Heart right ventricle (tissue), 16 donors: ENCODE measurements at regions not wholly inside any gene's neighbourhood (a gene's known extent, or its start where the extent isn't known, plus 50 kb on each side); places are given as distances from the start of the nearest gene placed in this dataset.

Source experiments
- ATAC-seq, 8 donors: fragments of 200-7000 bp; cut with Tn5 transposase; one replicate each; pipeline ENCODE4 v1.9.1; 2020; ENCODE audit warnings: mild to moderate bottlenecking in 8 of 8, moderate library complexity in 8 of 8, moderate number of reproducible peaks in 1 of 8
- DNase-seq, 2 donors: peaks; one replicate each; pipeline ENCODE4 v3.0.0-alpha.2; 2020
- H3K27ac ChIP-seq, 10 donors: fragments of 200-600 bp; sonication (generic) in 2 of 10; one replicate each; pipeline versions ENCODE4 v1.5.0 to v1.8.0; 2020 to 2022; ENCODE audit warnings: mild to moderate bottlenecking in 3 of 10
- H3K27me3 ChIP-seq, 7 donors: fragments of 200-600 bp; one replicate each; pipeline ENCODE4 v1.8.0; 2021 to 2022; ENCODE audit warnings: mild to moderate bottlenecking in 2 of 7
- H3K36me3 ChIP-seq, 9 donors: fragments of 200-600 bp; sonication (generic) in 1 of 9; one replicate each; pipeline versions ENCODE4 v1.5.0 to v1.8.0; 2020 to 2022; ENCODE audit warnings: mild to moderate bottlenecking in 2 of 9
- H3K4me1 ChIP-seq, 9 donors: fragments of 200-600 bp; sonication (generic) in 1 of 9; one replicate each; pipeline versions ENCODE4 v1.5.0 to v1.8.0; 2020 to 2022; ENCODE audit warnings: mild to moderate bottlenecking in 4 of 9
- H3K4me3 ChIP-seq, 10 donors: fragments of 200-600 bp; sonication (generic) in 2 of 10; one replicate each; pipeline versions ENCODE4 v1.5.0 to v1.8.0; 2020 to 2022; ENCODE audit warnings: mild to moderate bottlenecking in 7 of 10, moderate library complexity in 2 of 10
- H3K9me3 ChIP-seq, 11 donors: fragments of 200-600 bp in 10 of 11; sonication (generic) in 2 of 11; one replicate each; pipeline versions ENCODE4 v1.5.0 to v1.8.0; 2013 to 2022; ENCODE audit warnings: mild to moderate bottlenecking in 2 of 11, control low read depth in 1 of 11, moderate library complexity in 1 of 11
- WGBS, 2 donors: extraction: QIAGEN DNeasy Blood & Tissue Kit; methylation state at CpG; one replicate each; pipeline ENCODE4 v1.1.7; 2013; ENCODE audit warnings: inconsistent platforms in 1 of 2; 5-methylcytosine and 5-hydroxymethylcytosine counted together
- intact Hi-C, 10 donors: fragments of 100-400 bp; cut with DNase I; formaldehyde crosslinking; loops; one replicate each; pipeline versions ENCODE4 v1.11.1 to v1.14.2; 2022
- TF ChIP-seq, protein P1 (sequence below), 9 donors: fragments of 200-600 bp; sonication (generic) in 2 of 9; IDR thresholded peaks; one replicate each; pipeline versions ENCODE4 v1.5.0 to v1.8.0; 2021 to 2022; ENCODE audit warnings: antibody characterized with exemption in 9 of 9, mild to moderate bottlenecking in 5 of 9, moderate library complexity in 1 of 9
- donor health status: Arrhythmogenic right ventricular cardiomyopathy.
- donor health status: ischemic (EF 13 %, LVEDD 7.1; RV severe dilation, severe dysfunction).
- donor health status: healthy with polysubstance abuse.
- donor health status: DM: no; HTN: yes; CAD: no.
- donor health status: DM: no; HTN: no; CAD: no.
- donor health status: ischemic (EF 25% LVEDD 6.9; RV normal size, moderate dysfunction).
- donor health status: ischemic (EF 25% LVEDD 5.7; RV mildly dilated, moderate dysfunction).
- donor health status: healthy.
- donor health status: DM: yes; HTN: yes; CAD: no.
- donor health status: Ischemic cardiomyopathy.
- donor health status: ischemic (EF 35%, LVEDD 5.7; RV mildly dilated, moderate dysfunction).
- donor health status: nonischemic (EF 11% LVEDD 7.7; RV severe dilation, severe dysfunction).
- donor health status: DM: yes; HTN: yes; CAD: no.
- donor health status: PGD.
- donor health status: ischemic (EF 29% LVEDD 5.4; RV normal size, mild dysfunction).
- donor health status: nonischemic (EF 23%, LVEDD 6.1; RV moderate dilation, normal function).

DNA sequence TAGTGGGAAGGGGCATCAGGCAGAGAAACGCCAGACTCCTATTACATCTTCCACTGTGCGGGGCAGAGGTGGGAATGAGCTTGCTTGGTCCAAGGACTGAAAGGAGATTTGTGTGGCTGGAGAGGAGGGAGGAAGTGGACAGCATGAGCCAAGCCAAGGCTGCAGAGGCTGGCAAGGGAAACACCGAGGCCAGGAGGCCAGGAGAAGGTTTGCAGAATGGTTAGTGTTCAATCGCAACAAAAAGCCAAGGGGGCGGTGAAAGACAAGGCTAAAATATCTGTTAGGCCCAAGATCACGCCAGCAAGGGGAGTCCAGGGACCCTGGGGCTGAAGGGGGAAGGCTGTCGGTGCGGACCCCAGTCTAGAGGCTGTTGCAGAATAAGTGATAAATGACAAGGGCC lies 75.8 kb downstream of the CPN2 start:
- no peak overlapping the region for H3K4me3 ChIP-seq
- peaks cover 0 to 3% (median 0%) of the 10 kb centered on the region in 7 donors for H3K27me3 ChIP-seq
- no peak for ATAC-seq
- TF ChIP-seq, protein P1, sequence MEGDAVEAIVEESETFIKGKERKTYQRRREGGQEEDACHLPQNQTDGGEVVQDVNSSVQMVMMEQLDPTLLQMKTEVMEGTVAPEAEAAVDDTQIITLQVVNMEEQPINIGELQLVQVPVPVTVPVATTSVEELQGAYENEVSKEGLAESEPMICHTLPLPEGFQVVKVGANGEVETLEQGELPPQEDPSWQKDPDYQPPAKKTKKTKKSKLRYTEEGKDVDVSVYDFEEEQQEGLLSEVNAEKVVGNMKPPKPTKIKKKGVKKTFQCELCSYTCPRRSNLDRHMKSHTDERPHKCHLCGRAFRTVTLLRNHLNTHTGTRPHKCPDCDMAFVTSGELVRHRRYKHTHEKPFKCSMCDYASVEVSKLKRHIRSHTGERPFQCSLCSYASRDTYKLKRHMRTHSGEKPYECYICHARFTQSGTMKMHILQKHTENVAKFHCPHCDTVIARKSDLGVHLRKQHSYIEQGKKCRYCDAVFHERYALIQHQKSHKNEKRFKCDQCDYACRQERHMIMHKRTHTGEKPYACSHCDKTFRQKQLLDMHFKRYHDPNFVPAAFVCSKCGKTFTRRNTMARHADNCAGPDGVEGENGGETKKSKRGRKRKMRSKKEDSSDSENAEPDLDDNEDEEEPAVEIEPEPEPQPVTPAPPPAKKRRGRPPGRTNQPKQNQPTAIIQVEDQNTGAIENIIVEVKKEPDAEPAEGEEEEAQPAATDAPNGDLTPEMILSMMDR (IDR thresholded peaks at IDR 0.05): no peak
- no peaks in the 10 kb centered on the region for H3K36me3 ChIP-seq
- no peaks in the 10 kb centered on the region for H3K9me3 ChIP-seq
- peaks cover 30 to 73% (median 55%) of the 10 kb centered on the region in 9 donors for H3K4me1 ChIP-seq
- no peak for DNase-seq
- peak overlapping the region in 1 of 10 donors; percentile 35 for H3K27ac ChIP-seq
- whole genome bisulfite sequencing, 2 donors: 76 to 82% methylated on average over 8 of the region's 8 CpGs
- intact Hi-C loops: loop anchor here in 2 of 10 donors (5.0 to 10.0 kb wide), 2 partner anchors 133 to 270 kb away; no protein-coding TSS in a partner anchor

GRCh38 chr3:194275721-194276120 lies 75.4 kb downstream of the CPN2 start:
- Histone ChIP-seq H3K27me3 (peaks cover 0 to 3% (median 0%) of the 10 kb centered on the region in 7 donors), H3K36me3 (no peaks in the 10 kb centered on the region), H3K4me3 (no peak overlapping the region), H3K9me3 (no peaks in the 10 kb centered on the region), H3K27ac (peak overlapping the region in 2 of 10 donors; percentile 5 to 74), H3K4me1 (peaks cover 27 to 69% (median 51%) of the 10 kb centered on the region in 9 donors)
- DNase-seq: no peak
- 68 to 71% methylated on average over 7 of the region's 8 CpGs for WGBS, 2 donors
- no peak for ATAC-seq
- TF ChIP-seq, protein P1 (IDR thresholded peaks at IDR 0.05): no peak
- intact Hi-C loops: loop anchor here in 2 of 10 donors (5.0 to 10.0 kb wide), 2 partner anchors 133 to 271 kb away; no protein-coding TSS in a partner anchor

DNA sequence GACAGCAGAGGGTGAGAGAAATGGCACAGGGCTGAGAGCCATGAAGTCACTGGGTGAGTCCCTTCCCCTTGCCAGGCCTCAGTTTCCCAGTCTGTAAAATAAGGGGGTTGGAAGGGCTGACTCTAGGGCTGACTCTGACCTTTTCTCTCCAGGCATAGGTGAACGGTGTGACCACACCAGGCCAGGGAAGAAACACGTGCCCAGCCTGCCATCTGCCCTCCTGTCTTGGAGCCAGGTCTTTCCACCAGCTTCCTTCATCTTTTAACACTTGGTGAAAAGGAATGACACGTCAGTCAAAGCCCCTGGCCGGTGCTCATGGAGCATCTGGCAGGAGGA lies 74.4 kb downstream of the CPN2 start:
- TF ChIP-seq, protein P1 (IDR thresholded peaks at IDR 0.05): no peak
- Histone ChIP-seq H3K27ac (peak overlapping the region in 8 of 10 donors; percentile 46 to 76 (median 70)), H3K4me3 (no peak overlapping the region), H3K4me1 (peaks cover 20 to 59% (median 41%) of the 10 kb centered on the region in 9 donors), H3K36me3 (no peaks in the 10 kb centered on the region), H3K9me3 (no peaks in the 10 kb centered on the region), H3K27me3 (peaks cover 0 to 10% (median 0%) of the 10 kb centered on the region in 7 donors)
- intact Hi-C loops: loop anchor here in 2 of 10 donors (5.0 to 10.0 kb wide), 2 partner anchors 134 to 272 kb away; no protein-coding TSS in a partner anchor
- ATAC-seq (peak in 1 of 8 donors; percentile 2), DNase-seq (no peak)
- whole genome bisulfite sequencing, 2 donors: 17 to 31% methylated on average over 4 of the region's 4 CpGs

- H3K4me3 ChIP-seq: no peak overlapping the region
- TF ChIP-seq, protein P1 (IDR thresholded peaks at IDR 0.05): no peak
- ATAC-seq (peak; percentile 44 to 70 (median 54)), DNase-seq (peak in 1 of 2 donors; percentile 61)
- H3K27me3 ChIP-seq: peaks cover 0 to 14% (median 0%) of the 10 kb centered on the region in 7 donors
- 36 to 42% methylated on average over 16 of the region's 16 CpGs for WGBS, 2 donors
- H3K9me3 ChIP-seq: no peaks in the 10 kb centered on the region
- peaks cover 19 to 57% (median 36%) of the 10 kb centered on the region in 9 donors for H3K4me1 ChIP-seq
- H3K36me3 ChIP-seq: no peaks in the 10 kb centered on the region
- intact Hi-C loops: loop anchor here in 2 of 10 donors (5.0 to 10.0 kb wide), 2 partner anchors 135 to 272 kb away; no protein-coding TSS in a partner anchor
- H3K27ac ChIP-seq: peak overlapping the region in 9 of 10 donors; percentile 26 to 76 (median 69)
These were observed 73.9 kb downstream of the CPN2 start for GRCh38 chr3:194277104-194277785.
